ENCODE measurements at regions not wholly inside any gene's neighbourhood (a gene's known extent, or its start where the extent isn't known, plus 50 kb on each side); places are given as distances from the start of the nearest gene placed in this dataset.

GRCh38 chr2:66701656-66702055 lies 266.7 kb downstream of the MEIS1 start:
- no peak for ATAC-seq
- POLR2A ChIA-PET: no interaction called here
- CTCF ChIA-PET: no interaction called here
- Histone ChIP-seq H3K27ac (ENCODE audit: low read length) (no peak overlapping the region), H3K27me3 (ENCODE audit: control insufficient read depth, insufficient read depth, low read length) (no peaks in the 10 kb centered on the region; the same call in 1 of the 2 replicates), H3K36me3 (ENCODE audit: control insufficient read depth, insufficient read depth, low read length) (no peaks in the 10 kb centered on the region), H3K4me3 (ENCODE audit: low read depth in 2 of 2, low read length in 2 of 2) (no peak overlapping the region), H3K4me1 (ENCODE audit: control insufficient read depth, insufficient read depth, low read length) (no peaks in the 10 kb centered on the region), H3K9me3 (ENCODE audit: control insufficient read depth, insufficient read depth, low read depth, low read length) (no peaks in the 10 kb centered on the region)
- BruUV-seq (replicated peaks): no TSS peak
- in situ Hi-C loops (cut with HindIII; ENCODE audit: low pct_unique_long_range_greater_than_20kb, low sequenced_read_pairs): no loop called here
- intact Hi-C loops (cut with micrococcal nuclease; ENCODE audit: unreplicated experiment): no loop called here
- DNase-seq (ENCODE audit: low read depth, low spot score): no peak
- no peak for TF ChIP-seq POLR2AphosphoS5 (IDR thresholded peaks at IDR 0.05; ENCODE audit: low read depth, low read length)
- TF ChIP-seq SIN3A (IDR thresholded peaks at IDR 0.05; ENCODE audit: borderline replicate concordance, insufficient read depth, low read depth, low read length): no peak
- TF ChIP-seq, protein P1, sequence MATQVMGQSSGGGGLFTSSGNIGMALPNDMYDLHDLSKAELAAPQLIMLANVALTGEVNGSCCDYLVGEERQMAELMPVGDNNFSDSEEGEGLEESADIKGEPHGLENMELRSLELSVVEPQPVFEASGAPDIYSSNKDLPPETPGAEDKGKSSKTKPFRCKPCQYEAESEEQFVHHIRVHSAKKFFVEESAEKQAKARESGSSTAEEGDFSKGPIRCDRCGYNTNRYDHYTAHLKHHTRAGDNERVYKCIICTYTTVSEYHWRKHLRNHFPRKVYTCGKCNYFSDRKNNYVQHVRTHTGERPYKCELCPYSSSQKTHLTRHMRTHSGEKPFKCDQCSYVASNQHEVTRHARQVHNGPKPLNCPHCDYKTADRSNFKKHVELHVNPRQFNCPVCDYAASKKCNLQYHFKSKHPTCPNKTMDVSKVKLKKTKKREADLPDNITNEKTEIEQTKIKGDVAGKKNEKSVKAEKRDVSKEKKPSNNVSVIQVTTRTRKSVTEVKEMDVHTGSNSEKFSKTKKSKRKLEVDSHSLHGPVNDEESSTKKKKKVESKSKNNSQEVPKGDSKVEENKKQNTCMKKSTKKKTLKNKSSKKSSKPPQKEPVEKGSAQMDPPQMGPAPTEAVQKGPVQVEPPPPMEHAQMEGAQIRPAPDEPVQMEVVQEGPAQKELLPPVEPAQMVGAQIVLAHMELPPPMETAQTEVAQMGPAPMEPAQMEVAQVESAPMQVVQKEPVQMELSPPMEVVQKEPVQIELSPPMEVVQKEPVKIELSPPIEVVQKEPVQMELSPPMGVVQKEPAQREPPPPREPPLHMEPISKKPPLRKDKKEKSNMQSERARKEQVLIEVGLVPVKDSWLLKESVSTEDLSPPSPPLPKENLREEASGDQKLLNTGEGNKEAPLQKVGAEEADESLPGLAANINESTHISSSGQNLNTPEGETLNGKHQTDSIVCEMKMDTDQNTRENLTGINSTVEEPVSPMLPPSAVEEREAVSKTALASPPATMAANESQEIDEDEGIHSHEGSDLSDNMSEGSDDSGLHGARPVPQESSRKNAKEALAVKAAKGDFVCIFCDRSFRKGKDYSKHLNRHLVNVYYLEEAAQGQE (IDR thresholded peaks at IDR 0.05; ENCODE audit: insufficient read depth in 1 of 2, low read depth in 2 of 2, low read length in 1 of 2): no peak
- TF ChIP-seq TCF7L2 (IDR thresholded peaks at IDR 0.05; ENCODE audit: low read depth, low read length): no peak
- TF ChIP-seq CTCF (IDR thresholded peaks at IDR 0.05): no peak

- in situ Hi-C loops (cut with HindIII; ENCODE audit: low pct_unique_long_range_greater_than_20kb, low sequenced_read_pairs): no loop called here
- CTCF ChIA-PET: no interaction called here
- Histone ChIP-seq H3K27me3 (ENCODE audit: control insufficient read depth, insufficient read depth, low read length) (no peaks in the 10 kb centered on the region; the same call in 1 of the 2 replicates), H3K4me3 (ENCODE audit: low read depth in 2 of 2, low read length in 2 of 2) (no peak overlapping the region), H3K4me1 (ENCODE audit: control insufficient read depth, insufficient read depth, low read length) (no peaks in the 10 kb centered on the region), H3K36me3 (ENCODE audit: control insufficient read depth, insufficient read depth, low read length) (no peaks in the 10 kb centered on the region), H3K9me3 (ENCODE audit: control insufficient read depth, insufficient read depth, low read depth, low read length) (no peaks in the 10 kb centered on the region), H3K27ac (ENCODE audit: low read length) (no peak overlapping the region)
- no peak for ATAC-seq
- TF ChIP-seq SIN3A (IDR thresholded peaks at IDR 0.05; ENCODE audit: borderline replicate concordance, insufficient read depth, low read depth, low read length) (no peak), TCF7L2 (IDR thresholded peaks at IDR 0.05; ENCODE audit: low read depth, low read length) (no peak), POLR2AphosphoS5 (IDR thresholded peaks at IDR 0.05; ENCODE audit: low read depth, low read length) (no peak), CTCF (IDR thresholded peaks at IDR 0.05) (no peak)
- POLR2A ChIA-PET: no interaction called here
- DNase-seq (ENCODE audit: low read depth, low spot score): no peak
- intact Hi-C loops (cut with micrococcal nuclease; ENCODE audit: unreplicated experiment): no loop called here
- no TSS peak for BruUV-seq (replicated peaks)
Measured at GRCh38 chr2:66702301-66702700, 267.4 kb downstream of the MEIS1 start.
